Retinal pigment epithelial cell (primary cell): ENCODE measurements at regions not wholly inside any gene's neighbourhood (a gene's known extent, or its start where the extent isn't known, plus 50 kb on each side); places are given as distances from the start of the nearest gene placed in this dataset.

ENCODE experiments used
- DNase-seq: peaks from one replicate; pipeline ENCODE4 v3.0.0-alpha.2; 2010; ENCODE audit warnings: low read depth
- H3K4me3 ChIP-seq: 2 replicates; pipeline ENCODE4 v1.5.1; 2011; ENCODE audit warnings: mild to moderate bottlenecking, low read length, control low read depth, moderate library complexity
- TF ChIP-seq, protein P1 (sequence below): conservative IDR thresholded peaks from 2 replicates; pipeline ENCODE4 v1.5.1; 2011; ENCODE audit warnings: low read depth, low read length, control low read depth, inconsistent platforms

DNA sequence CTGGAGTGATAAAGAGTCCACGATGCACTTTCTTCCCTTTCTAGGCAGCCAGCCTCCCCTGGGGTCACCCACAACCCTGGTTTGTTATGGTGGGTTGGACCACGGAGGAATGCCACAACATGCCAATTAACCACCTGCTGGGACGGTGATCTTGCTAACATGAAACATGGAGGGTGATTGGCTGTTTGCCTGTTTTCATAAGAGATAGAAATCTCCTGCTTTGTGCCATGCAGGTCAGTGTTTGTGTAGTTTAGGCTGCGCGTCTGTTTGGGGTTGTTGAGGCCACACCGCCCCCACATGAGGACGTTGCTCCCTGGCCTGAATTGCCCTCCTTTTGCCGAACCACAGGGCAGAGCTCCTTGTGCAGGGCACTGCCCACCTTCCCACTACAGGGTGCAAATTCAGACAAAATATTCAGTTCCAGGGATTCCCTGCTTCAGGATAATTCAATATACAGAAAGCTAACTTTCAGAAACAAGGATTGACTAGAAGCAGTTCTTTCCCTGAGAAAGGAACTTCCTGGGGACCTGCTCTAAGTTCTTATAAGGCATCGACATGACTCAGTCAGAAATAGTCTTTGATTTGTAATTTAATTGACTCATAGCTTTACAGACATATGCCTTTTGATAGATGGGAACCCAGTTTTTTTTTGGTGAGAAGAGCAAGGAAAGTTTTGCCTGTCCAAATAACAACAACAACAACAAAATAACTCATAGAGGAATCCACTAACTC lies 427.6 kb downstream of the GADD45G start:
- DNase-seq: no peak
- TF ChIP-seq, protein P1, sequence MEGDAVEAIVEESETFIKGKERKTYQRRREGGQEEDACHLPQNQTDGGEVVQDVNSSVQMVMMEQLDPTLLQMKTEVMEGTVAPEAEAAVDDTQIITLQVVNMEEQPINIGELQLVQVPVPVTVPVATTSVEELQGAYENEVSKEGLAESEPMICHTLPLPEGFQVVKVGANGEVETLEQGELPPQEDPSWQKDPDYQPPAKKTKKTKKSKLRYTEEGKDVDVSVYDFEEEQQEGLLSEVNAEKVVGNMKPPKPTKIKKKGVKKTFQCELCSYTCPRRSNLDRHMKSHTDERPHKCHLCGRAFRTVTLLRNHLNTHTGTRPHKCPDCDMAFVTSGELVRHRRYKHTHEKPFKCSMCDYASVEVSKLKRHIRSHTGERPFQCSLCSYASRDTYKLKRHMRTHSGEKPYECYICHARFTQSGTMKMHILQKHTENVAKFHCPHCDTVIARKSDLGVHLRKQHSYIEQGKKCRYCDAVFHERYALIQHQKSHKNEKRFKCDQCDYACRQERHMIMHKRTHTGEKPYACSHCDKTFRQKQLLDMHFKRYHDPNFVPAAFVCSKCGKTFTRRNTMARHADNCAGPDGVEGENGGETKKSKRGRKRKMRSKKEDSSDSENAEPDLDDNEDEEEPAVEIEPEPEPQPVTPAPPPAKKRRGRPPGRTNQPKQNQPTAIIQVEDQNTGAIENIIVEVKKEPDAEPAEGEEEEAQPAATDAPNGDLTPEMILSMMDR: no peak
- no peak overlapping the region for H3K4me3 ChIP-seq

GRCh38 chr9:90033028-90033650 lies 428.3 kb downstream of the GADD45G start:
- DNase-seq: no peak
- H3K4me3 ChIP-seq: no peak overlapping the region
- TF ChIP-seq, protein P1: no peak

GRCh38 chr9:90034071-90034470 lies 429.3 kb downstream of the GADD45G start:
- no peak for DNase-seq
- H3K4me3 ChIP-seq: no peak overlapping the region
- TF ChIP-seq, protein P1: no peak

- DNase-seq: no peak
- TF ChIP-seq, protein P1: no peak
Measured at GRCh38 chr9:90035471-90035870, 430.7 kb downstream of the GADD45G start.

DNA sequence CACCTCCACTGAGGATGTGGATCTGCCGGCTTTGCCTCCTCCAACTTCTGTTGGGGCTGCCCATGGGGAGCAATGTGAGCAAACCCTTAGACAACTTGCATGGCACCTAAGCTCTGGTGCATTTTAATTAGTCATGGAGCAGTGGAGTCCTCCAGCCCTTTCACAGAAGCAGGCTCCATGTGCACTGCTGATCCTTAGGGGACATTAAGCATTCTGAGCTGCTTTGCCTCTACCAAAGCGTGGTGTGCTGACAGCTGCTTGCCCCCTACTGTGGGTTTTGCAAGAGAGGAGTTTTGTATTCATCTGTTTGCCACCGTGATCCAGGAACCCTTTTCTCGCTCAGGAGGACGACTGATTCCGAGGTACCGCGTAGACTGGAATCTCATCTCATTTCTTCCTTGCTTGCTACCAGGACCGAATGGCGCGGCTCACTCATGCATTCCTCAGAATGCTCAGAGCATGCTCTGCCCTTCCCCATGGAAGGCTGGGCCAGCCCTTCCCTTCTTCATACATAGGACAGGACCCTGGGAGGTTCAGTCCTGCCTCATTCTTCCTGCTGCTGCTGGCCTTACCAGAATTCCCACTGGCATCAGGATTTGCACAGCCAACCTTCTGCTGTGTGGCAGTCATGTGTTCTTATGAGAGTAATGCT lies 432.5 kb downstream of the GADD45G start:
- no peak for DNase-seq
- TF ChIP-seq, protein P1: no peak
- H3K4me3 ChIP-seq: no peak overlapping the region

More at GRCh38 chr9:90035471-90035870, 430.7 kb downstream of the GADD45G start:
- H3K4me3 ChIP-seq: no peak overlapping the region

- no peak overlapping the region for H3K4me3 ChIP-seq
- DNase-seq: no peak
- TF ChIP-seq, protein P1: no peak
Measured at GRCh38 chr9:90038763-90039162, 434.0 kb downstream of the GADD45G start.

DNA sequence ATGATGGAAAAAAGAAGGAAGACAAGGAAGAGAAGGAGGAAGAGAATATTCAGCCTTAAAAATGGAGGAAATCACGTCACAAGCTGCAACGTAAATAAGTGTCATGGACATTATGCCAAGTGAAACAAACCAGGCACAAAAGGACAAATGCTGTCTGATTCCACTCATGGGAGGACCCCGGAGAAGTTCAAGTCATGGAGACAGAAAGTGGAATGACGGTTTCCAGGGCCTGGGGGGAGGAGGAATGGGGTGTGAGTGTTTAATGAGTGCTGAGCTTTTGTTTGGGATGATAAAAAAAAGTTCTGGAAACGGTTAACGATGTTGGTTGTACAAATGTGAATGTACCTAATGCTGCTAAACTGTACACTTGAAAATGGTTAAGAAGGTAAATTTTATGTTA lies 439.5 kb downstream of the GADD45G start:
- no peak overlapping the region for H3K4me3 ChIP-seq
- no peak for DNase-seq
- TF ChIP-seq, protein P1: no peak
